Esophagus squamous epithelium (tissue), 5 donors: ENCODE measurements at regions not wholly inside any gene's neighbourhood (a gene's known extent, or its start where the extent isn't known, plus 50 kb on each side); places are given as distances from the start of the nearest gene placed in this dataset.

Experiments used
- DNase-seq: peaks from one replicate; lab custom pipeline; 2025; lab: John Stamatoyannopoulos, UW
- H3K27ac ChIP-seq, 4 donors: fragments of 200-600 bp; sonication (generic); one replicate each; pipeline ENCODE4 v1.5.1; 2016 to 2019; ENCODE audit warnings: mild to moderate bottlenecking in 1 of 4
- H3K27me3 ChIP-seq, 4 donors: fragments of 200-600 bp; sonication (generic); 1 replicate in 3 of 4; 2 replicates in 1 of 4; pipeline versions ENCODE4 v1.5.1 to v1.6.0; 2017 to 2021; ENCODE audit warnings: antibody characterized with exemption in 1 of 4
- H3K36me3 ChIP-seq, 3 donors: fragments of 200-600 bp; sonication (generic); one replicate each; pipeline ENCODE4 v1.5.1; 2016 to 2019
- H3K4me1 ChIP-seq, 3 donors: fragments of 200-600 bp; sonication (generic); one replicate each; pipeline ENCODE4 v1.5.1; 2017 to 2019
- H3K4me3 ChIP-seq, 4 donors: fragments of 200-600 bp; sonication (generic); 1 replicate in 3 of 4; 2 replicates in 1 of 4; pipeline ENCODE4 v1.5.1; 2016 to 2019; ENCODE audit warnings: mild to moderate bottlenecking in 2 of 4, moderate library complexity in 1 of 4
- H3K9me3 ChIP-seq, 3 donors: fragments of 200-600 bp; sonication (generic); one replicate each; pipeline ENCODE4 v1.5.1; 2016 to 2019
- POLR2A ChIP-seq, 4 donors: fragments of 450-650 bp; IDR thresholded peaks; one replicate each; pipeline ENCODE4 v1.6.1; 2017; ENCODE audit warnings: antibody characterized with exemption in 4 of 4, mild to moderate bottlenecking in 4 of 4, moderate library complexity in 3 of 4
- WGBS, 2 donors: methylation state at CpG; one replicate each; pipeline ENCODE4 v1.1.5; 2018; 5-methylcytosine and 5-hydroxymethylcytosine counted together
- intact Hi-C: fragments of 100-400 bp; cut with DNase I; formaldehyde crosslinking; loops from one replicate; pipeline ENCODE4 v1.15.0; 2022
- TF ChIP-seq, protein P1 (sequence below), 6 experiments: fragments of 450-650 bp in 4 of 6; fragments of 200-600 bp in 2 of 6; sonication (generic) in 2 of 6; IDR thresholded peaks; one replicate each; pipeline ENCODE4 v1.5.1; 2016 to 2019; ENCODE audit warnings: antibody characterized with exemption in 6 of 6, mild to moderate bottlenecking in 4 of 6, moderate library complexity in 4 of 6
- donor health status: DM: yes; HTN: yes; CAD: no.

DNA sequence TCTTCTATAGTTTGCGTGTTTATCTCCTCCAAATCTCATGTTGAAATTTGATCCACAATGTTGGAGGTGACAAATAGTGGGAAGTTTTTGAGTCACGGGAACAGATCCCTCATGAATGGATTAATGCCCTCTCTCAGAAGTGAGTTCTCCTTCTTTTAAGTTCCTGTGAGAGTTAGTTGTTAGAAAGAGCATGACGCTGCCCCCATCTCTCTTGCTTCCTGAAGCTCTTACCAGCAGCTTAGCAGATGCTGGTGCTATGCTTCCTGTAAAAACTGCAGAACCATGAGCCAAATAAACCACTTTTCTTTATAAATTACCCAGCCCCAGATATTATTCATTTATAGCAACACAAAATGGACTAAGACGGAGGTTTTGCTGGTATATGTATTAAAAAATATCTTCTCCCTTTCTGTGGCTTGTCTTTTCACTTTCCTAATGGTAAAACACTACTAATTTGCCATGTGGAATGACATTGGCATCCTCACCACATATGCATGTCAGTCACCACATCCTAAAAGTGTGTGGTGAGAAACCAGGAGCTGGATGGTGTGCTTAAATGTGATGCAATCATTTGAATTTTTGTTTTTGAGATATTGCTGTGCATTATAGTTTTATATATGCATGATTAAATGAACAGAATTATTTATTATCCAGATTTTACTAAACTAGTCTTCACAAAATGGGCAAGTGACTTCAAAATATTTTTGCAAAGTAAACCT, 449.3 kb downstream of the ADAMTS20 start:
- Histone ChIP-seq H3K27ac (no peak overlapping the region), H3K27me3 (no peaks in the 10 kb centered on the region), H3K9me3 (no peaks in the 10 kb centered on the region), H3K4me3 (no peak overlapping the region), H3K36me3 (no peaks in the 10 kb centered on the region), H3K4me1 (no peaks in the 10 kb centered on the region)
- 61 to 66% methylated on average over 4 of the region's 4 CpGs for WGBS, 2 donors
- intact Hi-C loops: no loop called here
- TF ChIP-seq POLR2A (IDR thresholded peaks at IDR 0.05): no peak
- TF ChIP-seq, protein P1, sequence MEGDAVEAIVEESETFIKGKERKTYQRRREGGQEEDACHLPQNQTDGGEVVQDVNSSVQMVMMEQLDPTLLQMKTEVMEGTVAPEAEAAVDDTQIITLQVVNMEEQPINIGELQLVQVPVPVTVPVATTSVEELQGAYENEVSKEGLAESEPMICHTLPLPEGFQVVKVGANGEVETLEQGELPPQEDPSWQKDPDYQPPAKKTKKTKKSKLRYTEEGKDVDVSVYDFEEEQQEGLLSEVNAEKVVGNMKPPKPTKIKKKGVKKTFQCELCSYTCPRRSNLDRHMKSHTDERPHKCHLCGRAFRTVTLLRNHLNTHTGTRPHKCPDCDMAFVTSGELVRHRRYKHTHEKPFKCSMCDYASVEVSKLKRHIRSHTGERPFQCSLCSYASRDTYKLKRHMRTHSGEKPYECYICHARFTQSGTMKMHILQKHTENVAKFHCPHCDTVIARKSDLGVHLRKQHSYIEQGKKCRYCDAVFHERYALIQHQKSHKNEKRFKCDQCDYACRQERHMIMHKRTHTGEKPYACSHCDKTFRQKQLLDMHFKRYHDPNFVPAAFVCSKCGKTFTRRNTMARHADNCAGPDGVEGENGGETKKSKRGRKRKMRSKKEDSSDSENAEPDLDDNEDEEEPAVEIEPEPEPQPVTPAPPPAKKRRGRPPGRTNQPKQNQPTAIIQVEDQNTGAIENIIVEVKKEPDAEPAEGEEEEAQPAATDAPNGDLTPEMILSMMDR (IDR thresholded peaks at IDR 0.05): no peak
- DNase-seq: no peak

DNA sequence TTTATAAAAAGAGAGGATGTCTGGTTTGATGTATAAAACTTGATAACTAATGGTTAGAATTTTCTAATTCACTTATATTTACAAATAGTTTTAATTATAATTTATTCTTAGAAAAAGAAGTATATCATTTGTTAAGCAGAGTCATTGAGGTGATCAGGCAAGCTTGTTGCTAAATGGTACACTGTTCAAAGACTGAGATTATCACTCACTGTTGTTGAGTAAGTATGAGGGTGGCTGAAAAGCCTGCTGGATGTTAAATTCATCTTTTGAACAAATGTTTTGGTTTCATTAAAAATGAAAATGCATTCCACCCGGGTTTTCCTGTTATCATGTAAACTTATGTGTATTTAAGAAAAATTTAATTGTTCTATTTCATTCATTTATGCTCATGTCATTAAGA, 451.8 kb downstream of the ADAMTS20 start:
- no peaks in the 10 kb centered on the region for H3K9me3 ChIP-seq
- H3K27ac ChIP-seq: no peak overlapping the region
- no peaks in the 10 kb centered on the region for H3K4me1 ChIP-seq
- H3K4me3 ChIP-seq: no peak overlapping the region
- H3K27me3 ChIP-seq: no peaks in the 10 kb centered on the region
- intact Hi-C loops: no loop called here
- WGBS, 2 donors: 46% methylated on average over 1 of the region's 1 CpG
- no peak for DNase-seq
- H3K36me3 ChIP-seq: no peaks in the 10 kb centered on the region
- TF ChIP-seq POLR2A (IDR thresholded peaks at IDR 0.05): no peak
- TF ChIP-seq, protein P1 (IDR thresholded peaks at IDR 0.05): no peak

DNA sequence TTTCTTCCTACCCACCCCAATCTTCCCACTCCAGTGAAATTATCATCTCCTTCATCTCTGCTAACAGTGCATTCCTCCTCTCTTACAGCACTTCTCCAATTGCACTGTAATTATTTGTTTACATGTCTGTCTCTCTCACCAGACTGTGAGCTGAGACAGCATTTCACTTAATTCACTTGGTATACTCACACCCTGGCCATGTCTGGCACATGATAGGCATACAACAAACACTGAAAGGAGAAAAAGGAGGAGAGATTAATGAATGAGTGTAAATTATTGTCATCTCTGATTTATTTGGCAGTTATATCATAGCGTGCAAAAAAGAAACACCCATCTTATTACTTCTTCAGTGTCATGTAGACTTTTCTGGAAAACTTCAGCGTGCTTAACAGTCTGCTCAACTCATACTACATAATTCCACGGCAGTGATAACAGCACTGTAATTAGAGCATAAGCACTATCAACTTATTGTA, 452.3 kb downstream of the ADAMTS20 start:
- intact Hi-C loops: no loop called here
- H3K4me3 ChIP-seq: no peak overlapping the region
- H3K9me3 ChIP-seq: no peaks in the 10 kb centered on the region
- no peak for TF ChIP-seq POLR2A (IDR thresholded peaks at IDR 0.05)
- TF ChIP-seq, protein P1 (IDR thresholded peaks at IDR 0.05): no peak
- WGBS, 2 donors: 38 to 62% methylated on average over 3 of the region's 3 CpGs
- no peak for DNase-seq
- H3K4me1 ChIP-seq: no peaks in the 10 kb centered on the region
- no peaks in the 10 kb centered on the region for H3K36me3 ChIP-seq
- H3K27me3 ChIP-seq: no peaks in the 10 kb centered on the region
- no peak overlapping the region for H3K27ac ChIP-seq

DNA sequence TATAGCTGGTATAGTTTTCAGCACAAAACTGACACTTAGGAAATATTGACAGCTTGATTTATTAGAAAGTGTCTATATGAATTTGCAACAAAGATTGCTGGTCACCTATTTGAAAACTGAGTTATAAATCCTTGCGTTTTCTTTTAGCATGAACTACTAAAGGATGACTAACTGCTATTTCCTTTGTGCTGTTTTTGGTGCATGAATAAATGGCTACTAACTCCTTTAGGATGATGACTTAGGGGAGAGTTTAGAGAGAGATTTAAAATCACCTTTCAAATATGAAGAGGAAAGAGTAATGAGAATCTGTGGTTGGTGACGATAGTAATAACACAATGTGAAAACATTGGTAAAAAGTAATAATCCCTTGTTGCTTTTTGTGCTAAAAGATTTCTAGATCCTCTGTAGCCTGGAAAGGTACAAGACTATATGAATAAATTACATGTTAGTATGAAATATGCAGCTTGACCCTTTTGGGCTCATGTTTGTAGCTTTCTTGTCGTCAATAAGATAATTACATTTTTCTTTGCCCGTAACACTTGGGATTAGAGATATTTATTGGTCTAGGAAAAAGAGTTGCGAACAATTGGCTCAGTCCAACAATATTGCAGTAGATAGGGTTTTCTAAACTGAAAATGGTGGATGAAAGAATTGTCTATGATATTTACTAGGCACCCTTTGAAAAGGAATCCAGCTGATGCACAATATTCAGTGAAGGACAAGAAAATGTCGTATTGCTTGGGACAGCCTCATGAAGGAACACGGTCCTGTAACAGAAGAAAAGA, 453.0 kb downstream of the ADAMTS20 start:
- intact Hi-C loops: no loop called here
- 88 to 91% methylated on average over 7 of the region's 7 CpGs for WGBS, 2 donors
- TF ChIP-seq POLR2A (IDR thresholded peaks at IDR 0.05): no peak
- TF ChIP-seq, protein P1 (IDR thresholded peaks at IDR 0.05): no peak
- Histone ChIP-seq H3K9me3 (no peaks in the 10 kb centered on the region), H3K27me3 (no peaks in the 10 kb centered on the region), H3K27ac (no peak overlapping the region), H3K36me3 (no peaks in the 10 kb centered on the region), H3K4me3 (no peak overlapping the region), H3K4me1 (no peaks in the 10 kb centered on the region)
- no peak for DNase-seq

DNA sequence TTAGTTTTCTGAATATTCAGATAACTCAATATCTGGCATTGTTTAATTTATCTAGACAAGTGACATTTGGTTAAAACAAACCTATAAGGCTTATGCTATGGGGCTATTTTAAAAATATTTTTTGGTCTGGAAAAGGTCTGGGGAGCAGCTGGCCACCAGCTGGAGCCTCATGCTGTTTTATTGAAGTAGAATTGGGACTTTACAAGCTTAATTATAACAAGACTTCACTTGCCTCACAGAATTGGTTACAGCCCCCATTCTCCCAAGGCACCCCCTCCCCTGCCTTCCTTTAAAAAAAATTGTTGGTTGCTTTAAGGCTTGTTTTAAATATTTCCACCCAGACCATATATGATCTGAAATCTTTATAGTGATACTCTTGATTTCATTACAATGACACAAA, 453.9 kb downstream of the ADAMTS20 start:
- no peak overlapping the region for H3K27ac ChIP-seq
- no peaks in the 10 kb centered on the region for H3K36me3 ChIP-seq
- intact Hi-C loops: no loop called here
- TF ChIP-seq, protein P1 (IDR thresholded peaks at IDR 0.05): no peak
- TF ChIP-seq POLR2A (IDR thresholded peaks at IDR 0.05): no peak
- DNase-seq: no peak
- H3K27me3 ChIP-seq: no peaks in the 10 kb centered on the region
- H3K4me1 ChIP-seq: no peaks in the 10 kb centered on the region
- no peak overlapping the region for H3K4me3 ChIP-seq
- H3K9me3 ChIP-seq: no peaks in the 10 kb centered on the region
